H1 (cell line): ENCODE measurements at regions not wholly inside any gene's neighbourhood (a gene's known extent, or its start where the extent isn't known, plus 50 kb on each side); places are given as distances from the start of the nearest gene placed in this dataset.

ENCODE experiments used
- SP2 ChIP-seq: IDR thresholded peaks from 2 replicates; pipeline ENCODE4 v1.6.1; 2012; ENCODE audit warnings: mild to moderate bottlenecking, low read length, inconsistent platforms

DNA sequence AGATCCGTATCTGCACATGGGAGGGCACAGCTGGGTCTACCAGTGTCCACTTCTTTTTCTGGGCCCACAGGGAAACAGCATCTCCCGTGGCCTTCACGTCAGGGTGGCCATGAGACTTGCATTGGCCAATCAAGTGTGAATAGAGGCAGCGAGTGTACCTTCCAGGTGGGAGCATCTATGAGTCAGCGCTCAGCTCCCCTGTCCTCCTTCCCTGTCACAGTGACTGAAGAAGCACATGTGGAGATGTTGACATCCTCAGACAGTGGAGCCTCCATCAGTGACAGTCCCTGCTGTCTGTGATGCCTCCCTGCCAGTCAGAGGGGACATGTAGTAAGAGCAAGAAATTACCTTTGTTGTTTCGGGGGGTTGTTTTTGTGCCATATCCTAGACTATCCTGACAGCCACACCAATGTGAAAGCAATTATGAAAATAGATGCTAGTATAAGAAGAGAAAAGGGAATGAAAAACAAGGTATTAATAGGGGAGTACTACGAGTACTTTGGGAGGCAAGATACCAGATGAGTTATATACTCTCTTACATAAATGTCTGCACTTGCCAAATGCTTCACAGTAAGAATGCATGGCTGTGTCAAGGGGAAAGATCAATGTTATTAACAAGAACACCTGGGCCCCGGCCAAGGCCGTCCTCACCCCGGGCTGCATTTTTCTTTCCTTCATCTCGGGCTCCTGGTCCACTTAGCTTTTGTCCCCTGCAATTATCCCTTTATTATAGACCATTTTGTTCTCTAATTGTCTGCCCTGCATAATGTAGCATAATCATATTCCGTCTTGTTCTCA lies 86.0 kb downstream of the MATN1 start (continued):
- TF ChIP-seq SP2: no peak
- TF ChIP-seq, all 59 proteins: peak for 0
